Stimulated activated CD4-positive, alpha-beta T cell treated with anti-CD3 and anti-CD28 coated beads, TNF-alpha, amount 100 ng/mL, for 48 hours (primary cell): ENCODE measurements at regions not wholly inside any gene's neighbourhood (a gene's known extent, or its start where the extent isn't known, plus 50 kb on each side); places are given as distances from the start of the nearest gene placed in this dataset.

Source experiments
- DNase-seq, 3 donors: peaks; one replicate each; pipeline ENCODE4 v3.0.0-alpha.2; 2020; ENCODE audit warnings: low read depth in 3 of 3

GRCh38 chr7:153383781-153384180, 624.2 kb downstream of the ACTR3B start:
- DNase-seq, result no peak

- no peak for DNase-seq
Measured at GRCh38 chr7:153385502-153385901, 626.0 kb downstream of the ACTR3B start.

- DNase-seq, result no peak
Measured at GRCh38 chr7:153386556-153386955, 627.0 kb downstream of the ACTR3B start.

- no peak for DNase-seq
Measured at GRCh38 chr7:153388611-153389010, 629.1 kb downstream of the ACTR3B start.

GRCh38 chr7:153389261-153389660, 629.7 kb downstream of the ACTR3B start:
- no peak for DNase-seq

GRCh38 chr7:153390955-153391354, 631.4 kb downstream of the ACTR3B start:
- no peak for DNase-seq

- no peak for DNase-seq
Measured at GRCh38 chr7:153392726-153393125, 633.2 kb downstream of the ACTR3B start.

GRCh38 chr7:153393666-153394065, 634.1 kb downstream of the ACTR3B start:
- no peak for DNase-seq

GRCh38 chr7:153396475-153396874, 636.9 kb downstream of the ACTR3B start:
- DNase-seq, result no peak

GRCh38 chr7:153397459-153397858, 637.9 kb downstream of the ACTR3B start:
- DNase-seq, result no peak

GRCh38 chr7:153397906-153398305, 638.4 kb downstream of the ACTR3B start:
- DNase-seq, result no peak

- no peak for DNase-seq
Measured at GRCh38 chr7:153398370-153398769, 638.8 kb downstream of the ACTR3B start.

GRCh38 chr7:153398789-153399553, 639.4 kb downstream of the ACTR3B start:
- DNase-seq, result no peak

GRCh38 chr7:153399554-153399940, 640.0 kb downstream of the ACTR3B start:
- DNase-seq, result no peak

- DNase-seq, result no peak
Measured at GRCh38 chr7:153400735-153401593, 641.4 kb downstream of the ACTR3B start.

- DNase-seq, result no peak
Measured at GRCh38 chr7:153401795-153402720, 642.5 kb downstream of the ACTR3B start.

GRCh38 chr7:153402721-153403541, 643.4 kb downstream of the ACTR3B start:
- no peak for DNase-seq

- no peak for DNase-seq
Measured at GRCh38 chr7:153404124-153404523, 644.6 kb downstream of the ACTR3B start.

- no peak for DNase-seq
Measured at GRCh38 chr7:153404781-153405279, 645.3 kb downstream of the ACTR3B start.

GRCh38 chr7:153405704-153406485, 646.3 kb upstream of the DPP6 start:
- DNase-seq, result no peak
